Right cardiac atrium (tissue), 5 donors: ENCODE measurements at regions not wholly inside any gene's neighbourhood (a gene's known extent, or its start where the extent isn't known, plus 50 kb on each side); places are given as distances from the start of the nearest gene placed in this dataset.
"Not testable (repeated sequence)": the region's sequence is repeated elsewhere in the genome, so short reads cannot be mapped to it uniquely, and the experiment has no call there.

Source experiments
- ATAC-seq, 2 donors: fragments of 200-7000 bp; cut with Tn5 transposase; one replicate each; pipeline versions ENCODE4 v1.8.0 to v1.9.1; 2020; ENCODE audit warnings: moderate library complexity in 2 of 2, mild to moderate bottlenecking in 1 of 2
- DNase-seq, 3 donors: peaks; one replicate each; pipeline ENCODE4 v3.0.0-alpha.2; 2020
- H3K27ac ChIP-seq: one replicate; pipeline ENCODE4 v1.5.1; 2013; ENCODE audit warnings: mild to moderate bottlenecking, low read length, control low read depth, moderate library complexity
- H3K27me3 ChIP-seq: one replicate; pipeline ENCODE4 v1.6.1; 2013; ENCODE audit not compliant: control insufficient read depth, insufficient read depth
- H3K4me1 ChIP-seq: one replicate; pipeline ENCODE4 v1.6.1; 2013; ENCODE audit warnings: low read length; ENCODE audit not compliant: control insufficient read depth, insufficient read depth
- H3K4me3 ChIP-seq: one replicate; pipeline ENCODE4 v1.5.1; 2013; ENCODE audit warnings: low read length, control low read depth
- H3K9me3 ChIP-seq: one replicate; pipeline ENCODE4 v1.6.1; 2013; ENCODE audit warnings: low read length; ENCODE audit not compliant: control insufficient read depth
- WGBS: extraction: QIAGEN DNeasy Blood & Tissue Kit; methylation state at CpG from one replicate; pipeline ENCODE4 v1.1.7; 2013; 5-methylcytosine and 5-hydroxymethylcytosine counted together
- intact Hi-C, 4 donors: fragments of 100-400 bp; cut with DNase I; formaldehyde crosslinking; loops; one replicate each; pipeline versions ENCODE4 v1.11.0 to v1.14.0; 2022 to 2023
- donor health status: healthy with polysubstance abuse.
- donor health status: DM: no; HTN: yes; CAD: no.
- donor health status: DM: no; HTN: no; CAD: no.
- donor health status: DM: no; HTN: yes; CAD: no; lungs with severe emphysema.
- donor health status: DM: yes; HTN: yes; CAD: no.

GRCh38 chr5:107743373-107744000, 72.8 kb upstream of the EFNA5 start:
- Histone ChIP-seq H3K4me1 (peaks cover 2% of the 10 kb centered on the region), H3K9me3 (no peaks in the 10 kb centered on the region), H3K4me3 (no peak overlapping the region), H3K27me3 (no peaks in the 10 kb centered on the region), H3K27ac (no peak overlapping the region)
- DNase-seq: no peak
- intact Hi-C loops: no loop called here
- no peak for ATAC-seq
- 92% methylated on average over 3 of the region's 3 CpGs for WGBS

- H3K27me3 ChIP-seq: no peaks in the 10 kb centered on the region
- H3K4me1 ChIP-seq: no peaks in the 10 kb centered on the region
- no peak overlapping the region for H3K4me3 ChIP-seq
- no peaks in the 10 kb centered on the region for H3K9me3 ChIP-seq
- H3K27ac ChIP-seq: no peak overlapping the region
- DNase-seq (no peak), ATAC-seq (no peak)
- intact Hi-C loops: no loop called here
- 86% methylated on average over 3 of the region's 3 CpGs for WGBS
Measured at GRCh38 chr5:107739661-107740060, 68.9 kb upstream of the EFNA5 start.

GRCh38 chr5:107736638-107737037, 65.9 kb upstream of the EFNA5 start:
- Histone ChIP-seq H3K27ac (no peak overlapping the region), H3K27me3 (no peaks in the 10 kb centered on the region), H3K4me1 (no peaks in the 10 kb centered on the region), H3K9me3 (no peaks in the 10 kb centered on the region), H3K4me3 (no peak overlapping the region)
- ATAC-seq (no peak), DNase-seq (no peak)
- intact Hi-C loops: no loop called here
- 38% methylated on average over 1 of the region's 1 CpG for WGBS

GRCh38 chr5:107736089-107736488, 65.4 kb upstream of the EFNA5 start:
- ATAC-seq, DNase-seq, H3K4me3 ChIP-seq, H3K27ac ChIP-seq, H3K27me3 ChIP-seq, H3K9me3 ChIP-seq, intact Hi-C loops, H3K4me1 ChIP-seq: not testable (repeated sequence)
- 83% methylated on average over 2 of the region's 2 CpGs for WGBS

GRCh38 chr5:107735558-107735957, 64.8 kb upstream of the EFNA5 start:
- H3K4me3 ChIP-seq: no peak overlapping the region
- H3K27ac ChIP-seq: no peak overlapping the region
- intact Hi-C loops: no loop called here
- H3K27me3 ChIP-seq: no peaks in the 10 kb centered on the region
- H3K9me3 ChIP-seq: no peaks in the 10 kb centered on the region
- no peaks in the 10 kb centered on the region for H3K4me1 ChIP-seq
- 80% methylated on average over 4 of the region's 4 CpGs for WGBS
- ATAC-seq (no peak), DNase-seq (no peak)

GRCh38 chr5:107726896-107727295, 56.2 kb upstream of the EFNA5 start:
- Histone ChIP-seq H3K27ac (no peak overlapping the region), H3K9me3 (no peaks in the 10 kb centered on the region), H3K4me3 (no peak overlapping the region), H3K4me1 (no peaks in the 10 kb centered on the region), H3K27me3 (no peaks in the 10 kb centered on the region)
- DNase-seq (no peak), ATAC-seq (no peak)
- intact Hi-C loops: no loop called here
- 77% methylated on average over 5 of the region's 5 CpGs for WGBS

GRCh38 chr5:107724642-107725041, 53.9 kb upstream of the EFNA5 start:
- 78% methylated on average over 26 of the region's 26 CpGs for WGBS
- intact Hi-C loops: no loop called here
- no peak for ATAC-seq

GRCh38 chr5:107721241-107721640, 50.5 kb upstream of the EFNA5 start:
- intact Hi-C loops, ATAC-seq, H3K9me3 ChIP-seq: not testable (repeated sequence)

More at GRCh38 chr5:107724642-107725041, 53.9 kb upstream of the EFNA5 start:
- H3K27me3 ChIP-seq: no peaks in the 10 kb centered on the region
- H3K27ac ChIP-seq: no peak overlapping the region
- H3K4me1 ChIP-seq: no peaks in the 10 kb centered on the region
- no peak for DNase-seq
- H3K9me3 ChIP-seq: no peaks in the 10 kb centered on the region
- no peak overlapping the region for H3K4me3 ChIP-seq

More at GRCh38 chr5:107721241-107721640, 50.5 kb upstream of the EFNA5 start:
- DNase-seq, H3K4me1 ChIP-seq, H3K4me3 ChIP-seq, H3K27ac ChIP-seq, H3K27me3 ChIP-seq: not testable (repeated sequence)
